ENCODE measurements at regions not wholly inside any gene's neighbourhood (a gene's known extent, or its start where the extent isn't known, plus 50 kb on each side); places are given as distances from the start of the nearest gene placed in this dataset.

DNA sequence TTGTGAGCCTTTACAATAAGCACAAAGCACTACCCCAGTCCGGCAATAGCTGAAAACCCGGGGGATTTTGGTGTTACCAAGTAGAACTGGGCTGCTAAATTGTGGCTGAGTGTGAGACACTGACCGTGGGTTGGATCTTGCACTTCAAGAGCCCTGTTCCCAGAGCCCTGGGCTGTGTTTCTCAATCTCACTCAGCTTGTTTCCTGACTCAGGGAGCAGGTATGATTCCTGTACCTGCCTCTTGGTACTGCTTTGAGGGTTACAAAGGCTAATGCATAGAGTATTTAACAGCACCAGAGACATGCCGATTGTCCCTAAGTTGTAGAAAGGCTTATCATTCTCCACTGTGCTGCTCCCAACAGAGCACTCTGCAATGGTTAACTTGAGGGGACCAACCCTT lies 134.6 kb downstream of the TEX36 start:
- ATAC-seq (no peak), DNase-seq (ENCODE audit: low read depth, low spot score) (no peak)
- H3K9me2 ChIP-seq (ENCODE audit: insufficient read depth): no peaks in the 10 kb centered on the region
- intact Hi-C loops (cut with micrococcal nuclease): no loop called here
- no peaks in the 10 kb centered on the region for H3K79me2 ChIP-seq (ENCODE audit: insufficient read depth, low read length)
- H3K27ac ChIP-seq (ENCODE audit: low read depth, low read length): no peak overlapping the region
- CTCF ChIA-PET: no interaction called here
- no peak overlapping the region for H2AFZ ChIP-seq (ENCODE audit: low read depth, low read length, poor library complexity, severe bottlenecking)
- H3K9me3 ChIP-seq (ENCODE audit: control insufficient read depth in 1 of 2, insufficient read depth in 1 of 2, low read depth in 1 of 2, low read length in 2 of 2): no peaks in the 10 kb centered on the region
- BruUV-seq (replicated peaks): no TSS peak
- POLR2A ChIA-PET: no interaction called here
- no peaks in the 10 kb centered on the region for H4K20me1 ChIP-seq (ENCODE audit: insufficient read depth)
- H3K27me3 ChIP-seq (ENCODE audit: insufficient read depth, low read length): peaks cover 80% of the 10 kb centered on the region
- no peaks in the 10 kb centered on the region for H3K36me3 ChIP-seq (ENCODE audit: control insufficient read depth in 1 of 2, insufficient read depth in 2 of 2, low read length in 2 of 2)
- no peak overlapping the region for H3K9ac ChIP-seq (ENCODE audit: low read length)
- no peaks in the 10 kb centered on the region for H3K4me1 ChIP-seq (ENCODE audit: control insufficient read depth in 1 of 2, insufficient read depth in 2 of 2, low read length in 2 of 2)
- H3K4me3 ChIP-seq (replicated peaks in 1 of 2; ENCODE audit: low read depth in 1 of 2, low read length in 2 of 2): no peak overlapping the region
- H3K4me2 ChIP-seq (ENCODE audit: low read length): no peak overlapping the region
- TF ChIP-seq EZH2 (IDR thresholded peaks at IDR 0.05): no peak
- TF ChIP-seq SIN3A (IDR thresholded peaks at IDR 0.05; ENCODE audit: low read depth): no peak
- no peak for TF ChIP-seq TCF7L2 (IDR thresholded peaks at IDR 0.05; ENCODE audit: borderline replicate concordance, extremely low read depth, insufficient read depth, insufficient read length)
- TF ChIP-seq SP1 (IDR thresholded peaks at IDR 0.05; ENCODE audit: low read depth): no peak
- TF ChIP-seq FOSL1 (IDR thresholded peaks at IDR 0.05; ENCODE audit: low read depth): no peak
- no peak for TF ChIP-seq ZNF274 (IDR thresholded peaks at IDR 0.05; ENCODE audit: low read depth, low read length)
- RAD21 ChIA-PET (ENCODE audit: low non-redundant PET in 1 of 2, low total read pairs in 2 of 2, uncharacterized antibody in 2 of 2, unreplicated experiment in 2 of 2): no interaction called here

DNA sequence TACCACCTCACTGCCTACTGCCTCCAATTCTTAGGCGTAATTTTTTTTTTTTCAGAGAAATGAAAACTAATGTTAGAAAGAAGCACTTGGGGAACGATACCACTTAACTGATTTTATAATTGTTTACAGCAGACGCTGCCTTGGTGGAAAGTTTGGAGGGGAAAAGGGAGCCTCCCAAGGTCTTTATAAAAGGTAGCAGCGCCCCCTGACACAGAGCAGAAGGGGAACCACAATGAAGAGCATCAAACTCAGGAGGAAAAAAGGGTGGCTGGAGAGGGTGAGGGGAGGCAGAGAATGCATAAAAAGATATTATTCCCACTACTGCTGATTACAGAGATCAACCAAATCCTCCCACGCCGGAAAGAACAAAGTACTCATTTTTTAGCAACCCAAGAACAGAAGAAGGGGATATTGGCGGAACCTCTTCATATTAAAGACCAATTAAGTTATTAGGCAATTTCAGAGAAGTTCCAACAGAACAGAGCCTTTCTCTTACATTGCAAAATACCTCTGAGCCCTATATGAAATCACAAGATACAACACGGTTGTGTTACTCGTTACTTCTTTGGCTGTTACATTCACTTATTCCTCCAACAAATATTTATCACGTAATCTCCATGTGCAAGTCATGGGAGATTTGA lies 135.8 kb downstream of the TEX36 start:
- POLR2A ChIA-PET: no interaction called here
- no peaks in the 10 kb centered on the region for H3K4me1 ChIP-seq (ENCODE audit: control insufficient read depth in 1 of 2, insufficient read depth in 2 of 2, low read length in 2 of 2)
- H3K9me2 ChIP-seq (ENCODE audit: insufficient read depth): no peaks in the 10 kb centered on the region
- no peak overlapping the region for H2AFZ ChIP-seq (ENCODE audit: low read depth, low read length, poor library complexity, severe bottlenecking)
- CTCF ChIA-PET: no interaction called here
- H3K9ac ChIP-seq (ENCODE audit: low read length): no peak overlapping the region
- no peak overlapping the region for H3K27ac ChIP-seq (ENCODE audit: low read depth, low read length)
- H4K20me1 ChIP-seq (ENCODE audit: insufficient read depth): no peaks in the 10 kb centered on the region
- DNase-seq (ENCODE audit: low read depth, low spot score) (no peak), ATAC-seq (no peak)
- peaks cover 80% of the 10 kb centered on the region for H3K27me3 ChIP-seq (ENCODE audit: insufficient read depth, low read length)
- intact Hi-C loops (cut with micrococcal nuclease): no loop called here
- H3K4me2 ChIP-seq (ENCODE audit: low read length): no peak overlapping the region
- BruUV-seq (replicated peaks): no TSS peak
- H3K9me3 ChIP-seq (ENCODE audit: control insufficient read depth in 1 of 2, insufficient read depth in 1 of 2, low read depth in 1 of 2, low read length in 2 of 2): no peaks in the 10 kb centered on the region
- no peaks in the 10 kb centered on the region for H3K79me2 ChIP-seq (ENCODE audit: insufficient read depth, low read length)
- no peaks in the 10 kb centered on the region for H3K36me3 ChIP-seq (ENCODE audit: control insufficient read depth in 1 of 2, insufficient read depth in 2 of 2, low read length in 2 of 2)
- RAD21 ChIA-PET (ENCODE audit: low non-redundant PET in 1 of 2, low total read pairs in 2 of 2, uncharacterized antibody in 2 of 2, unreplicated experiment in 2 of 2): no interaction called here
- H3K4me3 ChIP-seq (replicated peaks in 1 of 2; ENCODE audit: low read depth in 1 of 2, low read length in 2 of 2): no peak overlapping the region
- TF ChIP-seq POLR2AphosphoS5 (IDR thresholded peaks at IDR 0.05; ENCODE audit: low read depth, low read length) (no peak), EZH2 (IDR thresholded peaks at IDR 0.05) (no peak), ZNF274 (IDR thresholded peaks at IDR 0.05; ENCODE audit: low read depth, low read length) (no peak), YY1 (IDR thresholded peaks at IDR 0.05; ENCODE audit: extremely low read depth, insufficient replicate concordance, low read depth, low read length) (no peak), ELF1 (IDR thresholded peaks at IDR 0.05; ENCODE audit: borderline replicate concordance, low read depth) (no peak), SP1 (IDR thresholded peaks at IDR 0.05; ENCODE audit: low read depth) (no peak), JUND (IDR thresholded peaks at IDR 0.05) (no peak), EZH2phosphoT487 (IDR thresholded peaks at IDR 0.05; ENCODE audit: borderline replicate concordance) (no peak), TCF7L2 (IDR thresholded peaks at IDR 0.05; ENCODE audit: borderline replicate concordance, extremely low read depth, insufficient read depth, insufficient read length) (no peak)
- TF ChIP-seq, protein P1, sequence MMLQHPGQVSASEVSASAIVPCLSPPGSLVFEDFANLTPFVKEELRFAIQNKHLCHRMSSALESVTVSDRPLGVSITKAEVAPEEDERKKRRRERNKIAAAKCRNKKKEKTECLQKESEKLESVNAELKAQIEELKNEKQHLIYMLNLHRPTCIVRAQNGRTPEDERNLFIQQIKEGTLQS (IDR thresholded peaks at IDR 0.05): no peak
- TF ChIP-seq, protein P2, sequence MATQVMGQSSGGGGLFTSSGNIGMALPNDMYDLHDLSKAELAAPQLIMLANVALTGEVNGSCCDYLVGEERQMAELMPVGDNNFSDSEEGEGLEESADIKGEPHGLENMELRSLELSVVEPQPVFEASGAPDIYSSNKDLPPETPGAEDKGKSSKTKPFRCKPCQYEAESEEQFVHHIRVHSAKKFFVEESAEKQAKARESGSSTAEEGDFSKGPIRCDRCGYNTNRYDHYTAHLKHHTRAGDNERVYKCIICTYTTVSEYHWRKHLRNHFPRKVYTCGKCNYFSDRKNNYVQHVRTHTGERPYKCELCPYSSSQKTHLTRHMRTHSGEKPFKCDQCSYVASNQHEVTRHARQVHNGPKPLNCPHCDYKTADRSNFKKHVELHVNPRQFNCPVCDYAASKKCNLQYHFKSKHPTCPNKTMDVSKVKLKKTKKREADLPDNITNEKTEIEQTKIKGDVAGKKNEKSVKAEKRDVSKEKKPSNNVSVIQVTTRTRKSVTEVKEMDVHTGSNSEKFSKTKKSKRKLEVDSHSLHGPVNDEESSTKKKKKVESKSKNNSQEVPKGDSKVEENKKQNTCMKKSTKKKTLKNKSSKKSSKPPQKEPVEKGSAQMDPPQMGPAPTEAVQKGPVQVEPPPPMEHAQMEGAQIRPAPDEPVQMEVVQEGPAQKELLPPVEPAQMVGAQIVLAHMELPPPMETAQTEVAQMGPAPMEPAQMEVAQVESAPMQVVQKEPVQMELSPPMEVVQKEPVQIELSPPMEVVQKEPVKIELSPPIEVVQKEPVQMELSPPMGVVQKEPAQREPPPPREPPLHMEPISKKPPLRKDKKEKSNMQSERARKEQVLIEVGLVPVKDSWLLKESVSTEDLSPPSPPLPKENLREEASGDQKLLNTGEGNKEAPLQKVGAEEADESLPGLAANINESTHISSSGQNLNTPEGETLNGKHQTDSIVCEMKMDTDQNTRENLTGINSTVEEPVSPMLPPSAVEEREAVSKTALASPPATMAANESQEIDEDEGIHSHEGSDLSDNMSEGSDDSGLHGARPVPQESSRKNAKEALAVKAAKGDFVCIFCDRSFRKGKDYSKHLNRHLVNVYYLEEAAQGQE (IDR thresholded peaks at IDR 0.05; ENCODE audit: low read depth): no peak
- TF ChIP-seq, protein P3, sequence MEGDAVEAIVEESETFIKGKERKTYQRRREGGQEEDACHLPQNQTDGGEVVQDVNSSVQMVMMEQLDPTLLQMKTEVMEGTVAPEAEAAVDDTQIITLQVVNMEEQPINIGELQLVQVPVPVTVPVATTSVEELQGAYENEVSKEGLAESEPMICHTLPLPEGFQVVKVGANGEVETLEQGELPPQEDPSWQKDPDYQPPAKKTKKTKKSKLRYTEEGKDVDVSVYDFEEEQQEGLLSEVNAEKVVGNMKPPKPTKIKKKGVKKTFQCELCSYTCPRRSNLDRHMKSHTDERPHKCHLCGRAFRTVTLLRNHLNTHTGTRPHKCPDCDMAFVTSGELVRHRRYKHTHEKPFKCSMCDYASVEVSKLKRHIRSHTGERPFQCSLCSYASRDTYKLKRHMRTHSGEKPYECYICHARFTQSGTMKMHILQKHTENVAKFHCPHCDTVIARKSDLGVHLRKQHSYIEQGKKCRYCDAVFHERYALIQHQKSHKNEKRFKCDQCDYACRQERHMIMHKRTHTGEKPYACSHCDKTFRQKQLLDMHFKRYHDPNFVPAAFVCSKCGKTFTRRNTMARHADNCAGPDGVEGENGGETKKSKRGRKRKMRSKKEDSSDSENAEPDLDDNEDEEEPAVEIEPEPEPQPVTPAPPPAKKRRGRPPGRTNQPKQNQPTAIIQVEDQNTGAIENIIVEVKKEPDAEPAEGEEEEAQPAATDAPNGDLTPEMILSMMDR (IDR thresholded peaks at IDR 0.05 in 2 of 3, conservative IDR thresholded peaks at IDR 0.05 in 1 of 3; ENCODE audit: borderline replicate concordance in 1 of 3, insufficient read depth in 1 of 3, low read depth in 2 of 3, low read length in 2 of 3): no peak

Data from HCT116 (cell line).